Umbilical cord (tissue), 1 donor: ENCODE measurements at regions not wholly inside any gene's neighbourhood (a gene's known extent, or its start where the extent isn't known, plus 50 kb on each side); places are given as distances from the start of the nearest gene placed in this dataset.
A peak's percentile ranks its signal among the peaks of the same experiment; 100 is the strongest.
"Not testable (repeated sequence)": the region's sequence is repeated elsewhere in the genome, so short reads cannot be mapped to it uniquely, and the experiment has no call there.

ENCODE experiments used
- DNase-seq: peaks from one replicate; pipeline ENCODE4 v3.0.0-alpha.2; 2015; ENCODE audit warnings: low spot score

DNA sequence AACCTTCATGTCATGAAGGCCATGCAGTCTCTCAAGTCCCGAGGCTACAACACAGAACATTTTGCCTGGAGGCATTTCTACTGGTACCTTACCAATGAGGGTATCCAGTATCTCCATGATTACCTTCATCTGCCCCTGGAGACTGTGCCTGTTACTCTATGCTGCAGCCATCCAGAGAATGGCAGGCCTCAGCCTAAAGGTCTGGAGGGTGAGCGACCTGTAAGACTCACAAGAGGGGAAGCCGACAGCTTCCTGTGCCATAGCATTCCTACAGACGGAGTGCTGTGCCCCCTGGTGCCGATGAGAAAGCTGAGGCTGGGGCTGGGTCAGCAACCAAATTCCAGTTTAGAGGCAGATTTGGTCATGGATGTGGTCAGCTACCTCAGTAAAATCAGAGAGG lies 51.3 kb upstream of the CADPS start:
- DNase-seq = no peak

DNA sequence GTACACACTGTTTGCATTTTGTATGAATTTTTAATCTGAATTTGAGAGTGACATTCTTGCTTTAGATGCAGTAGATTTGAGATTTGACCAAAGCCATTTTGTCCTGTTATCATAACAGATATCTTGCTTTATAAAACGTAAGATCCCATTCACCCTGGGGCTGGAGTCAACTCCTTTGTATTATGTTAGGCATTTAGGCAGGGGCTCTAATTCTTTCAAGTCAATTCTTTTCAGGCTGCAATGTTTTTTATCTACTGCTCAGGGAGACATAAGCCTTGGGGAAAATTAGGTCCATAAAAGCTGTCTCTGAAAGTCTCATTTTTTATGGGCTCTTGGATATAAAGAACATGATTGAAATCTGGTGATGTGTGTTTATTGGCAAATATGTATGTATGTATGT lies 53.0 kb upstream of the CADPS start:
- no peak for DNase-seq

DNA sequence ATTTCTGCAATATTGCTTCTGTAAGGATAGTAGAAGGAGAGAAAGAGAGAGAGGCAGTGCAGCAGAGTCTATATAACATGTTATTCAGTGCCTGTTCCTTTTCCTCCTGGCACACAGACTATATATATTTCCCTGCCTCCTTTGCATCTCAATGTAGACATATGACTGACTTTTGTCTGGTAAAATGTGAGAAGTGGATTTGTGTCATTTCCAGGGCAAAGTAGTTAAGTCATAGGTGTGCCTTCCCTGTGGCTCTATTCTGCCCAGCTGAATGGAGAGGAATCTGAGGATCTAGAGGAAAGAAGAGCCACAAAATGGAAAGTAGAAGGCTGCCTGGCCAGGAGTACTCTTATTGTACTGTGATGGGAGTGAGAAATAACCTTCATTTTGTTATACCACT lies 54.6 kb upstream of the CADPS start:
- DNase-seq = peak; percentile 4

DNA sequence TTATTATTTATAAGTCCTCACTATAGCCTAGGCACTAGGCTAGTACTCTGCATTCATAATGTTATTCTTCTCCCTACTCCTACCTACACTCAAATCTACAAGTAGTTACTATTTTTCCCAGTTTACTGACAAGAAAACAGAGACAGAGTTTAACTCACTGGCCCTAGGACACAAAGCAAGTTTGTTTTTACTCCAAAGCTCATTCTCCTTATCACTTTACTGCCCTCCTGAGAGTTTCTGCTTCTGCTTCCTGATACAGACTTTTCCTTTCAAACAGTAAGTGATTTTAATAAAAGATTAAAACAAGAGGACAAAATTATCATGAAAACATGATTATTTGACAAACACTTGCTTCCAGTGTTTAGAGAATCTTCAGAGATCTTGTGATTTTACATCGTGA lies 60.6 kb upstream of the CADPS start:
- no peak for DNase-seq

DNA sequence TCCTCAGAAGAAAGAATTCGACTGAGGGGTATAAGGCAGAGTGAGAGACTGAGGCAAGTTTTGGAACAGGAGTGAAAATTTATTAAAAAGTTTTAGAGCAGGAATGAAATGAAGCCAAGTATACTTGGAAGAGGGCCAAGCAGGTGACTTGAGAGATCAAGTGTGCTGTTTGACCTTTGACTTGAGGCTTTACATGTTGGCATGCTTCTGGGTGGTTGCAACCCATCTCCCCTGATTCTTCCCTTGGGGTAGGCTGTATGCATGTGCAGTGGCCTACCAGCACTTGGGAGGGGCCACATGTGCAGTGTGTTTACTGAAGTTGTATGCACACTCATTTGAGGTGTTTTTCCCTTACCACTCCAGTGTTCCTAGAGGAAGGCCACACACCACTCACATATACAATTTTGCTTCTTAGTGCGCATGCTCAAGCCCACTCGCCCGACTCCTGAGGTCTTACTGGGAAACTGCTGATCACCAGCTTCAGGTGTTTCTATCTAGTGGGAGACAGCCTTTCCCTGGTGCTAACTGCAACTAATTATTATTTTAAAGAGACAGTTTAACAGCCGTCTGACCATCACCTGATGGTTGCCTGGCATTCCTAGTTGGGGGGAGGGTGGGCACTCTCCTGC lies 61.5 kb upstream of the CADPS start:
- DNase-seq = no peak

DNA sequence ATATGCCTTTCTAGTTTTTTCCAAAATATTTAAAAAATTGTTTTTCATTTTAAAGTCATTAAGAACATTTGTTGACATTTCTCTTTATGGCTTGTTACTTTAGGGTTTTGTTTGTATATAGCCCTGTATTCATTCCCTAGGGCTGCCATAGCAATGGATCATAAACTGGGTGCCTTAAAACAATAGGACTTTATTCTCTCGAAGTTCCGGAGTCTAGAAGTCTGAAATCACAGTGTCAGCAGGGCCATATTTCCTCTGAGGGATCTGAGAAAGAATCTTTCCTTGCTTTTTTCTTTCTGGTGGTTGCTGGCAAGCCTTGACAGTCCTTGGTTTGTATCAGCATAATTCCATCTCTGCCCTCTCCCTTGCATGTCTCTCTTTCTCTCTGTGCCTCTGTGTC lies 63.4 kb upstream of the CADPS start:
- no peak for DNase-seq

DNA sequence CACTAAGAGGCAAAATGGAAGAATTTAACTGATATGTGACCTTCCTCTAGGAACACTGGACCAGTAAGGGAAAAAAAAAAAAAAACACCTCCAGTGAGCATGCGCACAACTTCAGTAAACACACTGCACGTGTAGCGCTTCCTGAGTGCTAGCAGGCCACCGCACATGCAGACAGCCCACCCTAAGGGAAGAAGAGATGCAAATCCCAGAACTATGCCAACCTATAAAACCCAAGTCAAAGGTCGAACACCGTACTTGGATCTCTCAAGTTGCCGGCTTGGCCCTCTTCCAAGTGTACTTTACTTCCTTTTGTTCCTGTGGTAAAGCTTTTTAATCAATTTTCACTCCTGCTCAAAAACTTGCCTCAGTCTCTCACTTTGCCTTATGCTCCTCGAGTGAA lies 64.5 kb upstream of the CADPS start:
- DNase-seq = no peak

DNA sequence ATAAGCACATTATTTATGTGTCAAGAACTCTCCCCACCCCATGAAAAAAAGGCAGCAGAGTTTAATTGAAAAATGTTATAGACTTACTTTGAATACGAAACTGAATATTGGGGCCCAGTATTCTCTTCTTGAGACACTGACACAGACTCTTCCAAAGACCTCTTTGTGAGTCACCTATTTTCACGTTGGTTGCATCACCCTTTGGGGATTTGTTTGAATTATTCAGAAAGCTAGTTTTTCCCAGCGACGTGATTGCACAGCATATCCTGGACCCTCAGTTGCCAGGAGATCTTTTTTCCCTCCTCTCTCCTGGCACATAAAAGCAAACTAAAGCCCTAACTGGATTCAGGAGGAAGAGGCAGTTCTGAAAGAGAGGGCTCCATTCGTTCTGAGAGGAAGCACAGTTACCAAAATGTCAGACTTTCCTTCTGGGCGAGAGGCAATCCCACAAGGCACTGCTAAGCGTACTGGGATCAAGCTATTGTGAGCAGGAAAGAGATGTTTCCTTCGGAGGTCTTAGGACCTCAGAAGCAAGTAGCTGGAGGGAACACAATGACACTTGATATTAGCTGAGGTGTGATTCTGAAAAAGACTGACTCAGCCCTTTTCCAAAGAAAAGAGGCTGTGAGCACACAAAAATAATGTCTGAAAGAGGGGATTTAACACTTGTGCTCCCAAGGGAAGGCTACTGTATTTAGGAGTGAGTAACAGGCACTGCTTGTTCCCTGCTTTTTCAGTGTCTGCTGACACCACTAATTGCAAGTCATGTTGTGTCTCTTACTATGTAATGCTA lies 65.8 kb upstream of the CADPS start:
- DNase-seq = peak; percentile 67

DNA sequence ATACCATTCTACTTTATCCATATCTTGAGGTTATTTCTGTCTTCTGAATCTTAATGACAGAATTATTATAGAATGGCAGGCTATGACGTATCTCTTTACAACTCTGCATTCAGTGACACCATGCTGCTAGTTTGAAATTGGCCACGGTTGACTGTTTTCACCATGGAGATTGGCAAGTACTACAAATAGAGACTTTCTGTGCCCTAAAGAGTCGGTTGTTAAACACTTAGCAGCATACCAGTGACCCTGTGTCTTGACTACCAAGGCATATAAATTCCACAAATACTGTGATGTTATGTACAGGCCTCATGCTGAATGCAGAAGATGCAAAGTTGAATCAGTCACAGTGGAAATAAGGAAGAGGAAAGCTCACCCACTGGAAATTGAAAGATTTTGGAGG lies 67.0 kb upstream of the CADPS start:
- no peak for DNase-seq

DNA sequence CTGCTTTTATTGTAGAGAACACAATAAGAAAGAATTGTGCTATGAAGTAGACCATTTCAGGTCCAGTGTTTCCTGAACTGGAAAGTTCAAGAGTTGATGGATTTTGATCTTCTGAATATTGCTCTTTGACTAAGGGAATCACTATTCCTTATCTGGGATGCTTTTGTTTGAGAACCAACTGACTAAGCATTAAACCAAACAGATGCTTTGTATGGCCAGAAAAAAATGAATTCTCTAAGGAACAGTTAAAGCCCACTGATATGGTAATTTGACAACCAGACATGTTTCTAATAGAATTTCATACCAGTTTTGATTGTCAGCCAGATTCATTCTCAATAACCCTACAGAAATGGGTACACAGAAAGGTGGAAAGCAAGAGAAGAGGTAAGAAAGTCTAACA lies 67.5 kb upstream of the CADPS start:
- no peak for DNase-seq

DNA sequence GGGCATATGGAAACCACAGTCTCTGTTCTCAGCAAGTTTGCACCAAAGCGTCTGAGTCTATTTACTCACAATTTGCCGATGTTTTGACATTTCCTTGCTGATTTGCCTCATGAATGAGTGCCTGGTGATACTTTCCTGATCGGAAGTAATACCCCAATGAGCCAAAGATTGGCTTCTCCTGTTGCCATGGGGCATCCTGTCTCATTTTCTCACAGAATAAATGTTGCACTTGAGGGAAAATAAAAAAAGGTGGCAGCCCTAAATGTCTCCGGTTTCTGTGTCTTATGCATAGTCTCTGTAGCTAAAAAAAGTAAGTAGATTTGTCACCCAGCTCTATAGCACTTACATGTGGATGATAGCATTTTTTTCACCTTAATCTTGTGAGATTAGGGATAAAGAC lies 73.7 kb upstream of the CADPS start:
- DNase-seq = no peak

DNA sequence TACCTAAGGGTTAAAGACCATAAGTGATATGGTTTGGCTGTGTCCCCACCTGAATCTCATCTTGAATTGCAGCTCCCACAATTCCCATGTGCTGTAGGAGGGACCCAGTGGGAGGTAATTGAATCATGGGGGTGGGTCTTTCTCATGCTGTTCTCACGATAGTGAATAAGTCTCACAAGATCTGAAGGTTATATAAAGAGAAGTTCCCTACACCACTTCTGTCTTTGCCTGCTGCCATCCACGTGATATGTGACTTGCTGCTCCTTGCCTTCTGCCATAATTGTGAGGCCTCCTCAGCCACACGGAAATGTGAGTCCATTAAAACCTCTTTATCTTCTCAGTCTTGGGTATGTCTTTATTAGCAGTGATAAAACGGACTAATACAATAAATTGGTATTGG lies 75.0 kb upstream of the CADPS start:
- DNase-seq = no peak

DNA sequence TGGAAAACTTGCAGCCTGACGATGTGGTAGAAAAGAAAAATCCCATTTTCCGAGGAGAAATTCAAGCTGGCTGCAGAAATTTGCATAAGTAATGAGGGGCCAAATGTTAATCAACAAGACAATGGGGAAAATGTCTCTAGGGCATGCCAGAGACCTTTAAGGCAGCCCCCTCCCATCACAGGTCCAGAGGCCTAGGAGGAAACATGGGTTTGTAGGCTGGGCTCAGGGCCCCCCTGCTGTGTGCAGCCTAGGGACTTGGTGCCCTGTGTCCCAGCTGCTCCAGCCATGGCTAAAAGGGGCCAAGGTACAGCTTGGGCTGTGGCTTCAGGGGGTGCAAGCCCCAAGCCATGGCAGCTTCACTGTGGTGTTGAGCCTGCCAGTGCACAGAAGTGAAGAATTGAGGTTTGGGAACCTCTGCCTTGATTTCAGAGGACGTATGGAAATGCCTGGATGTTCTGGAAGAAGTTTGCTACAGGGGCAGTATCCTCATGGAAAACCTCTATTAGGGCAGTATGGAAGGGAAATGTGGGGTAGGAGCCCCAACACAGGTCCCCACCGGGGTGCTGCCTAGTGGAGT lies 75.9 kb upstream of the CADPS start:
- no peak for DNase-seq

DNA sequence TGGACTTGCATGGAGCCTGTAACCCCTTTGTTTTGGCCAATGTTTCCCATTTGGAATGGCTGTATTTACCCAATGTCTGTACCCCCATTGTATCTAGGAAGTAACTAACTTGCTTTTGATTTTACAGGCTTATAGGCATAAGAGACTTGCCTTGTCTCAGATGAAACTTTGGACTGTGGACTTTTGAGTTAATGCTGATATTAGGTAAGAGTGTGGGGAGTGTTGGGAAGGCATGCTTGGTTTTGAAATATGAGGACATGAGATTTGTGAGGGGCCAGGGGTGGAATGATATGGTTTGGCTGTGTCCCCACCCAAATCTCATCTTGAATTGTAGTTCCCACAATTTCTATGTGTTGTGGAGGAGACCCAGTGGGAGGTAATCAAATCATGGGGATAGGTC lies 76.7 kb upstream of the CADPS start:
- DNase-seq = not testable (repeated sequence)

DNA sequence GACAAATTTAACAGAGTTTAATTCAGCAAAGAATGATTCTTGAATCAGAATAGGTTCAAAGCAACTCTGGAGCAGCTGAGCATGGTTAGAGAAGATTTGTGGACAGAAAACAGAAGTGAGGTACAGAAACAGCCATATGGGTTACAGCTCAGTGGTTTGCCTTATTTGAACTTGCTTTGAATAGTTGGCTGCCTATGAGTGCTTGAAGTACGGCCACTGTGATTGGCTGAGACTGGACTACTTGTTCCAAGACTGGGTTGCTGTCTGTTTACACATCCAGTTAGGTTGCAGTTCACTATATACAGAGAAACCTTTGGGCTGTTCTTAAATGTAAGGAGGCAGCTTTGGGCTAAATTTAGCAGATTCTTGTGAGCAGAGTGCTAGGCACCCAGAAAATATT lies 79.4 kb upstream of the CADPS start:
- no peak for DNase-seq

DNA sequence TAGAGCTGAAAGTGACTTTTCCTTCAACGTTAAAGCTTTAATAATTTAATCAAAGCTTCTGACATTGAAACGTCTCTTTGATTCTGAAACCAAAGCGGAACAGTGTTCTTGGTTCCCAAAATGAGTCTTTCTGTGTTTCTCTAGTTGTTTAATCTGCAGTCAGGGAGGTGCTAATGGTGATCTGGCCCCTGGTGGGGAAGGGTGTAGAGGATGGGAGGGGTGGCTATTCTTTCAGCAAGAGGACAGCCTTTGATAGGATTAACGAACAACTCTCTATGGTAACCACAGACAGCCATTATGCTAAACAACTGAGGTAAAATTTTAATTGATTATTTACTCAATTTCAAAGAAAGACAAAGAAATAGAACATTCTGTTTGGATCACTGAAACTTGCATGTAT lies 79.9 kb upstream of the CADPS start:
- DNase-seq = no peak

DNA sequence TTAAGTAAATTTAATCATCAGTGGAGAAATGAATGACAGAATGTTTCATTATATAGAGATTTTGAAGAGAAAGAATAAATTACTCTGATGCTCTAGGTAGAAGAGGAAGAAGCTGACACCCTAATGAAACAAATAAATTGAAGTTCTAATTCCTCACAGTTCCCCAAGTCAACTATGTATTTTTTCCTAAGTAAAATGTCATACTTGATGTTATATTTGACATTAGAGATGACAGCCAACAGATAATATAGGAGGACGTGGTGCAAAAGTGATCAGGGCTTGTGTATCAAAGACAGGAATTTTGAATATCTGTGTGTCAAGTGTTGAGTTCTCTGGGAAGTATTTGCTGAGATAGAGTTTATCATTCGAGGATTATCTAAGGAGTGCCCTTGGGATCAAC lies 81.2 kb upstream of the CADPS start:
- no peak for DNase-seq

DNA sequence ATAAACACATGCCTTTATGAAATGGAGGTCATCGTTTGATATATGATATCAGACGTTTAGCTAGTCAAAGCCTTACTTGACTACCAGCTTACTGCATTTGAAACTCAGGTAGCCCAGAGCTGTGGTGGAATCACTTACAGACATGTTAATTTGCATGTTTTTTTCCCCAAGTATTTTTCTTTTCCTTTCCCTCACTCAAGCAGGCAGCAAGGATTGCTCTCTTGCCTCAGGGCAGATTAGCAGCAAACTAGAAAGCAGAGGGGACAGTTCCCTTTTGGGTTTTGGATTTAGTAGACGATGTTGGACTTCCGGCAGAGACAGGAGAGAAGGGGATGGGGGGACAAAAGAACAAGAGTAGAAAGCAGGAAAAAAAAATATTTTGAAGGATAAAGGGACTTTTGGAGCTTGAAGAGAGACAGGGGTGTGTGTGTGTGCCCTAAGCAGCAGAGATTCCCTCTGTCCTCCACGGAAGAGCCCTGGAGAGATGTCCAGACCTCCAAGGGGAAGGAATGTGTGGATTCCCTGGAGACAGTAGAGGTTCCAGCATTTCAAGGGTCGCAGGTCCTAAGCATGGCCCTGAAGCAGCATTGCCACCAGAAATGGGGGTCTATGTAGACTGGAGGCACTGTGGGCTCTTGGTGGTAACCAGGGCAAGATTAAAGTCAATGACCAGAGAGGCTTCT lies 86.8 kb upstream of the CADPS start:
- no peak for DNase-seq

DNA sequence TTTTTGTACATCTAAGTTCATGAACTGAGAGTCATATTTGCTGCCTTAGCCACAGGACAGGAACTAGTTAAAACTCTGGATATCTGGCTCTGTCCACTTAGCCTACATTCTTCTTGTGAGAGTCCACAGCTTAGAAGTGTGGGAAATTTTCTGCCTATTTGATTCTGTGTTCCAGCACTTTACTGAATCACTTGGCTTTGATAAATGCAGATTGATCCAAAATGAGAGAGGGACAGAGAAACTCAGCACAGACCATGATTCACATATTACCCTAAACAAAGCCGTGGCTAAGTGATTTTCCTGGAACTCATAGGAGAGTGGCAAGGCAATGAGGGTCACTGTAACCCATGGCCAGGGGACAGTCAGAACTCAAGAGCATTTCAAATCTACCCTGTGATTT lies 87.5 kb upstream of the CADPS start:
- no peak for DNase-seq

DNA sequence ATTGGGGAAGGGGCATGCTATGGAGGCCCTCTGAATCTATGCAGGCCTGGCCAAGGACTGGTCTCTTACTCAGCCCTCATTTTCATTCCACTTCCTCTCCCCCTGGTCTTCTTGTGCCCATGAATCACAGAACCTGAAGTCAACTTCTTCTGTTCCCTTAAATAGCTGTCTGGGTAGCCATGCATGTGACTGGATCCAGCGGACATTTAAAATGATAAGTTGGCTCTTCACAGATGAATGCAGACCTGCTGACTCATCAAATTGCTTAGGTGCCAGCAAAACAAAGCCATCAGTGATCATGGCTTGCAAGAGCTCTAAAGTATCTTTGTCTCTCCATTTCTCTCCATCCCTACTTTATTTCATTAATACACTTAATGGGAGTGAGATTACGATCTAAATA lies 90.1 kb upstream of the CADPS start:
- DNase-seq = no peak

DNA sequence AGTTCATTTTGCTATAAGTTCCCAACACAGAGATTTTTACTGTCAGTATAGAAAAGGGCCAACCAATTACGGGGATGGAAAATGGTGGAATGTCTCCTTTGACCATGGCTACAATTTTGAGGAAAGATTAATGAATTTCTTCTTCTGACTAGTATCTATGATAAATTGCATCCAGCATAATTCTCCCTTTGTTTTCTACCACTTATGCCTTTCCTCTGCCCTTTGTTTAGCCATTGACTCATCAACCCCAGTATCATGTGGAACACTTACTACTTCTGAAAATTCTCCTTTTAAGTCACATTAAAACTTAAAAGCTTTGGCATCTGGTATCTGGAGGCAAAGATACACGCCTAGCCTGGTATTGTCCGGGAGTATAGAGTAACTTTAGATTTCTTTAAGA lies 92.9 kb upstream of the CADPS start:
- no peak for DNase-seq

DNA sequence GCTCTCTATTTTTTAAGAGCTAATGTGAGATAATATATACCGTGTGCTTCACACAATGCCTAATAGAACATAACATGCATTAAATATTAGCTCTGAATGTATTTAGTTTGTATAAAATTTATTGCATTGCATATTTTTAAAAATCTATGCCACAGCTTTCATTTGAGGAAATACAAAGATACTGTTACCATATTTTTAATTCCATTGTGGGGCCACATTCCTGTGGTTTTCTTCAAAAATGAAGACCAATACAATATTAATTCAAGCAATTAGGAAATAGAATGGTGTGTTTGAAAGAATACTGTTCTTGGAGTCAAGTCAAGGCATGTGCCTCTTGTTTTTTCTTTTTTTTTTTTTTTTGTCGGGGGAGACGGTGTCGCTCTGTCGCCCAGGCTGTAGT lies 95.4 kb upstream of the CADPS start:
- DNase-seq = no peak

DNA sequence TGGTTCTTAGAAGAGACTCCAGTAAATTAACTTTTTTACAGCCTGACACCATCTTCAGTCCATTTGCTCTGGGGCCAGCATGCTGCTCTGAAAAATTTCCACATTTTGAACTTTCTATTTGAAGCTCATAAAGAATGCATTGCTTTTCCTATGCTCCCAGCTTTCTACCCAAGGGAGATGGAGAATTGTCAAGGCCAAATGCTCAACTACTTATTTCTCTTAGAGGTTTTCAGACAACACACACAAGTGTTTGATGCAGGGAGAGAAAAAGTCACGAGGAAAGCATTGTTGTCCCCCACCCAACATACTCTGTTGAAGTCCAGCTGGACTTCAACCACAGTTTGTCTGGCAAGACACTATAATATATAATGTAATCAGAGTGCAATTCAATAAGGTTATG lies 100.3 kb upstream of the CADPS start:
- no peak for DNase-seq
